ENCODE measurements at regions not wholly inside any gene's neighbourhood (a gene's known extent, or its start where the extent isn't known, plus 50 kb on each side); places are given as distances from the start of the nearest gene placed in this dataset.

DNA sequence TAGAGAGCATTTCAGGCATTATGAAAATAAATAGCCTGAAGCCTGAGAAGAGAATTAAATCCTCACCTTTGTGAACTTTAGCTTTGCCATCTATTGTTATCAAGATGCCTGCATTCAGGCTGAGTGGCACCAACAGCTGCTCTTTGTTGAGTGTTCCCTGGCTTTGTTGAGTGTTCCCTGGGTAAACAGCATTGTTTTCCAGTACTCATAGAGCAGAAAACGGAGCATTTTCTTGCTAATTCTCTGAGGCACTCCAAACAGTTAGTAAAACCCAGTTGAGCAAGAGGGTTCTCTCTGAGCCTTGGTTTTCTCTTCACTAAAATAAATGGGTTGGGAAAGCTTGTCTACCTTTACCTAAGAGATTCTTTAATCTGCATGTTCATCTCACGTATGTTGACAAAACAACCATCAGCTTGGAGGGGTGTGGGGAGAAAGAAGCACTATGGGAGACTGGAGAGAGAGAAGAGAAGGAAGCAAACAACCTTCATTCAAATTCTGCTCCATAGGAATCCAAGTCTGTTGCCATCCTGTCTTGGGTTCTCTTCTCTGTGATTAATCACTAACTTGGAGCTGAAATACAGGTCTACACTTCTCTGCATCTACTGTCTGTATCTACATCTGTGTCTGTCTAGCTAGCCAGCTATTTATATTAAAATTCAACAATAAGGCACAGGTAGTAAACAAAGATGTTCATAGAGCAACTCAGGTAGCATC, 567.0 kb upstream of the SOX11 start:
- WGBS (ENCODE audit: insufficient coverage, insufficient replicate concordance, low lambda C conversion rate, missing lambda C conversion rate) = 0% methylated on average over 2 of the region's 2 CpGs
- H4K20me1 ChIP-seq (ENCODE audit: control insufficient read depth, insufficient read depth) = no peaks in the 10 kb centered on the region
- ATAC-seq = no peak

DNA sequence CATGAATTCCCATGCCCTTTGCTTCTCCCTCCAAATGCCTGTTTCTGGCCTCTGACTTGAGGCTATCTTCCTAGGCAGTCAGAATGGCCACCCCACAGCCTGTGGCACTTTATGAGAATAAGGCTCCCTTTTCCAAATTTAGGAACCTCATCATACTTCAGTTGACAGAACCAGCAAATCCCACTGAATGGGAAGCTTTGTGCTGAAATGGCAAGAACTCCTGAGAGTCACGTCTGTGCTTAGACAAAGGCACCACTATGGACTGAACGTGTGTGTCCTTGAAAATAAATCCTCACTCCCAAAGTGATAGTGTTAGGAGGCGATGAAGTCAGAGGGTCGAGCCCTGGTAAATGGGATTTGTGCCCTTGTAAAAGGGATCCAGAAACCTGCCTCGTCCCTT, 559.9 kb upstream of the SOX11 start:
- Histone ChIP-seq H3K9ac (ENCODE audit: control insufficient read depth, insufficient read depth, low read length) (no peak overlapping the region), H3K4me3 (no peak overlapping the region), H3K9me3 (replicated peaks; ENCODE audit: control insufficient read depth, insufficient read depth, low read length) (no peaks in the 10 kb centered on the region), H2AFZ (ENCODE audit: control insufficient read depth, low read depth, low read length) (no peak overlapping the region), H3K79me2 (ENCODE audit: control insufficient read depth, insufficient read depth, low read length) (no peaks in the 10 kb centered on the region), H3K27ac (ENCODE audit: control insufficient read depth, insufficient read depth) (no peak overlapping the region), H3K27me3 (replicated peaks in 1 of 2; ENCODE audit: control insufficient read depth in 2 of 2, insufficient read depth in 2 of 2, low read length in 1 of 2) (no peaks in the 10 kb centered on the region), H3K36me3 (ENCODE audit: control insufficient read depth in 2 of 2, insufficient read depth in 2 of 2, low read length in 1 of 2) (no peaks in the 10 kb centered on the region), H3K4me1 (ENCODE audit: control insufficient read depth, insufficient read depth, low read length) (no peaks in the 10 kb centered on the region), H4K20me1 (ENCODE audit: control insufficient read depth, insufficient read depth) (no peaks in the 10 kb centered on the region), H3K4me2 (ENCODE audit: control insufficient read depth, insufficient read depth) (no peak overlapping the region)
- no peak for ATAC-seq
- BruUV-seq (replicated peaks) = no TSS peak
- RAD21 ChIA-PET (ENCODE audit: unreplicated experiment) = no interaction called here
- TF ChIP-seq SIX5 (IDR thresholded peaks at IDR 0.05; ENCODE audit: low read depth, low read length, severe bottlenecking) = no peak
- no peak for TF ChIP-seq HCFC1 (IDR thresholded peaks at IDR 0.05; ENCODE audit: low read length)
- in situ Hi-C loops (cut with MboI) = no loop called here
- CTCF ChIA-PET = no interaction called here
- no peak for FAIRE-seq
- SMC1A ChIA-PET (ENCODE audit: uncharacterized antibody, unreplicated experiment) = no interaction called here
- POLR2A ChIA-PET = no interaction called here
- 16% methylated on average over 5 of the region's 5 CpGs for whole genome bisulfite sequencing (ENCODE audit: insufficient coverage, insufficient replicate concordance, low lambda C conversion rate, missing lambda C conversion rate)
- no peak for DNase-seq (ENCODE audit: low read depth, low spot score)
- intact Hi-C loops (cut with micrococcal nuclease; ENCODE audit: unreplicated experiment) = no loop called here

More for the DNA sequence above, 567.0 kb upstream of the SOX11 start:
- Histone ChIP-seq H3K4me2 (ENCODE audit: control insufficient read depth, insufficient read depth) (no peak overlapping the region), H3K9me3 (replicated peaks; ENCODE audit: control insufficient read depth, insufficient read depth, low read length) (no peaks in the 10 kb centered on the region), H3K4me1 (ENCODE audit: control insufficient read depth, insufficient read depth, low read length) (no peaks in the 10 kb centered on the region), H2AFZ (ENCODE audit: control insufficient read depth, low read depth, low read length) (no peak overlapping the region), H3K4me3 (no peak overlapping the region), H3K27me3 (replicated peaks in 1 of 2; ENCODE audit: control insufficient read depth in 2 of 2, insufficient read depth in 2 of 2, low read length in 1 of 2) (no peaks in the 10 kb centered on the region), H3K36me3 (ENCODE audit: control insufficient read depth in 2 of 2, insufficient read depth in 2 of 2, low read length in 1 of 2) (no peaks in the 10 kb centered on the region), H3K79me2 (ENCODE audit: control insufficient read depth, insufficient read depth, low read length) (no peaks in the 10 kb centered on the region), H3K9ac (ENCODE audit: control insufficient read depth, insufficient read depth, low read length) (no peak overlapping the region), H3K27ac (ENCODE audit: control insufficient read depth, insufficient read depth) (no peak overlapping the region)
- DNase-seq (ENCODE audit: low read depth, low spot score) (no peak), FAIRE-seq (no peak)
- CTCF ChIA-PET = interaction anchor here (0.8 kb wide), 1 partner anchor 201 kb away, joined by 3 read pairs; no protein-coding TSS in a partner anchor
- RAD21 ChIA-PET (ENCODE audit: unreplicated experiment) = no interaction called here
- in situ Hi-C loops (cut with MboI) (no loop called here), intact Hi-C loops (cut with micrococcal nuclease; ENCODE audit: unreplicated experiment) (no loop called here)
- SMC1A ChIA-PET (ENCODE audit: uncharacterized antibody, unreplicated experiment) = interaction anchor here (1.1 to 1.8 kb wide), 2 partner anchors 10 to 32 kb away, joined by 3 to 4 read pairs; no protein-coding TSS in a partner anchor
- TF ChIP-seq ZNF217 (IDR thresholded peaks at IDR 0.05) (no peak), SMC3 (IDR thresholded peaks at IDR 0.05; ENCODE audit: borderline replicate concordance, low read length) (no peak), DPF2 (IDR thresholded peaks at IDR 0.05) (no peak), BHLHE40 (IDR thresholded peaks at IDR 0.05; ENCODE audit: borderline replicate concordance in 1 of 2, low read depth in 2 of 2, low read length in 1 of 2) (no peak), EP300 (IDR thresholded peaks at IDR 0.05; ENCODE audit: borderline replicate concordance in 1 of 2, control insufficient read depth in 1 of 2, low read depth in 2 of 2, low read length in 2 of 2) (no peak), JUNB (IDR thresholded peaks at IDR 0.05) (no peak), HCFC1 (IDR thresholded peaks at IDR 0.05; ENCODE audit: low read length) (no peak), ESRRA (IDR thresholded peaks at IDR 0.05; ENCODE audit: low read length) (no peak), SREBF1 (IDR thresholded peaks at IDR 0.05; ENCODE audit: low read length) (no peak), WRNIP1 (IDR thresholded peaks at IDR 0.05; ENCODE audit: borderline replicate concordance, low read depth, low read length) (no peak), NRF1 (conservative IDR thresholded peaks at IDR 0.05; ENCODE audit: low read depth, low read length) (no peak), SPI1 (IDR thresholded peaks at IDR 0.05; ENCODE audit: borderline replicate concordance, insufficient read depth, low read depth, low read length) (no peak)
- POLR2A ChIA-PET = no interaction called here
- no TSS peak for BruUV-seq (replicated peaks)

Data from GM12878 (cell line).